ENCODE measurements at regions not wholly inside any gene's neighbourhood (a gene's known extent, or its start where the extent isn't known, plus 50 kb on each side); places are given as distances from the start of the nearest gene placed in this dataset.

- no peak for TF ChIP-seq POLR2A (IDR thresholded peaks at IDR 0.05)
- no peak for TF ChIP-seq POLR2AphosphoS5 (IDR thresholded peaks at IDR 0.05)
- no peak for TF ChIP-seq CTCF (IDR thresholded peaks at IDR 0.05 in 8 of 11, conservative IDR thresholded peaks at IDR 0.05 in 3 of 11)
Observed at GRCh38 chr4:81602854-81603253, 131.1 kb upstream of the RASGEF1B start.

Data from spleen (tissue), 7 donors.